H1 (cell line): ENCODE measurements at regions not wholly inside any gene's neighbourhood (a gene's known extent, or its start where the extent isn't known, plus 50 kb on each side); places are given as distances from the start of the nearest gene placed in this dataset.
A peak's percentile ranks its signal among the peaks of the same experiment; 100 is the strongest.

Experiments used
- CTCF ChIA-PET: fragments of 300-600 bp; sonication (Branson Sonifier 250); formaldehyde crosslinking; loops from one replicate; lab custom pipeline; 2021; ENCODE audit not compliant: partially characterized antibody; lab: Charles Lee
- POLR2A ChIA-PET: fragments of 300-600 bp; sonication (Branson Sonifier 250); formaldehyde crosslinking; loops from one replicate; lab custom pipeline; 2021; ENCODE audit warnings: inconsistent platforms; ENCODE audit not compliant: partially characterized antibody; lab: Charles Lee
- DNase-seq, 2 experiments: peaks; one replicate each; pipeline versions ENCODE4 v3.0.0 to v3.0.0-alpha.2; 2010 to 2022; ENCODE audit warnings: low spot score in 2 of 2, low read depth in 1 of 2, mixed read lengths in 1 of 2
- FAIRE-seq: peaks from 2 replicates; lab custom pipeline; 2011; peaks lifted over from hg19 to GRCh38; lab: Jason Lieb, UNC
- H2AFZ ChIP-seq: 2 replicates; pipeline ENCODE4 v1.8.1; 2012; ENCODE audit warnings: low read length, inconsistent platforms
- H2AK5ac ChIP-seq: 2 replicates; pipeline ENCODE4 v1.6.1; 2013; ENCODE audit warnings: low read depth, low read length
- H2BK120ac ChIP-seq: replicated peaks from 2 replicates; pipeline ENCODE3; 2013; ENCODE audit warnings: low read depth, low read length, inconsistent platforms
- H2BK12ac ChIP-seq: 2 replicates; pipeline ENCODE4 v1.6.1; 2013; ENCODE audit warnings: low read depth, low read length
- H2BK15ac ChIP-seq: 2 replicates; pipeline ENCODE4 v1.6.1; 2013; ENCODE audit warnings: low read length
- H2BK20ac ChIP-seq: 2 replicates; pipeline ENCODE4 v1.6.1; 2013; ENCODE audit warnings: low read length
- H2BK5ac ChIP-seq: 2 replicates; pipeline ENCODE4 v1.6.1; 2013; ENCODE audit warnings: low read depth, low read length
- H3K14ac ChIP-seq: 2 replicates; pipeline ENCODE4 v1.6.1; 2013; ENCODE audit warnings: inconsistent platforms; ENCODE audit not compliant: insufficient read length
- H3K18ac ChIP-seq: 2 replicates; pipeline ENCODE4 v1.6.1; 2013; ENCODE audit warnings: low read length; ENCODE audit errors: extremely low read depth
- H3K23ac ChIP-seq: 2 replicates; pipeline ENCODE4 v1.6.1; 2013; ENCODE audit warnings: inconsistent platforms; ENCODE audit not compliant: insufficient read length
- H3K23me2 ChIP-seq: 2 replicates; pipeline ENCODE4 v1.6.1; 2013; ENCODE audit warnings: low read depth, low read length
- H3K27ac ChIP-seq: 2 replicates; pipeline ENCODE4 v1.6.1; 2011; ENCODE audit warnings: low read depth, low read length, inconsistent platforms
- H3K27me3 ChIP-seq, 4 experiments: replicated peaks in 1 of 4; 1 replicate in 1 of 4; 2 replicates in 3 of 4; pipeline versions ENCODE4 v1.6.1 to v1.8.1; 2011 to 2013; ENCODE audit warnings: low read length in 3 of 4, mild to moderate bottlenecking in 3 of 4, inconsistent platforms in 2 of 4, mixed read lengths in 2 of 4, moderate library complexity in 1 of 4; ENCODE audit not compliant: control insufficient read depth in 3 of 4, insufficient read depth in 3 of 4; ENCODE audit errors: extremely low read depth in 1 of 4
- H3K36me3 ChIP-seq, 4 experiments: 2 replicates each; pipeline versions ENCODE4 v1.6.1 to v1.8.1; 2011 to 2013; ENCODE audit warnings: mild to moderate bottlenecking in 4 of 4, low read length in 3 of 4, moderate library complexity in 2 of 4, control low read depth in 1 of 4, inconsistent platforms in 1 of 4; ENCODE audit not compliant: insufficient read depth in 4 of 4, control insufficient read depth in 2 of 4
- H3K4ac ChIP-seq: replicated peaks from 2 replicates; pipeline ENCODE3; 2013; ENCODE audit warnings: low read length, low read depth, mixed read lengths, inconsistent platforms; ENCODE audit not compliant: insufficient read length
- H3K4me1 ChIP-seq, 4 experiments: replicated peaks in 1 of 4; 1 replicate in 1 of 4; 2 replicates in 3 of 4; pipeline versions ENCODE4 v1.6.1 to v1.8.1; 2011 to 2013; ENCODE audit warnings: low read length in 3 of 4, inconsistent platforms in 2 of 4, mixed read lengths in 1 of 4; ENCODE audit not compliant: insufficient read depth in 4 of 4, control insufficient read depth in 3 of 4
- H3K4me2 ChIP-seq, 2 experiments: 2 replicates each; pipeline versions ENCODE4 v1.6.1 to v1.8.1; 2011 to 2013; ENCODE audit warnings: low read depth in 2 of 2, low read length in 2 of 2, control low read depth in 1 of 2, inconsistent platforms in 1 of 2, mild to moderate bottlenecking in 1 of 2; ENCODE audit not compliant: insufficient read depth in 1 of 2
- H3K4me3 ChIP-seq, 4 experiments: fragments of 200-600, 300-600 bp in 1 of 4; sonication (generic), shearing (Covaris generic), sonication (Bioruptor Twin) in 1 of 4; 2 replicates each; pipeline versions ENCODE4 v1.5.1 to v1.8.1; 2011 to 2016; ENCODE audit warnings: low read length in 4 of 4, low read depth in 3 of 4, control low read depth in 2 of 4, inconsistent platforms in 2 of 4, mild to moderate bottlenecking in 2 of 4, mixed read lengths in 1 of 4, moderate library complexity in 1 of 4; ENCODE audit not compliant: insufficient read depth in 2 of 4; ENCODE audit errors: extremely low read depth in 1 of 4
- H3K56ac ChIP-seq: replicated peaks from 2 replicates; pipeline ENCODE3; 2013; ENCODE audit warnings: low read depth, mild to moderate bottlenecking, mixed read lengths, low read length, inconsistent platforms; ENCODE audit not compliant: insufficient read length
- H3K79me1 ChIP-seq: 2 replicates; pipeline ENCODE4 v1.6.1; 2013; ENCODE audit warnings: low read depth, low read length, control low read depth
- H3K79me2 ChIP-seq, 2 experiments: 2 replicates each; pipeline versions ENCODE4 v1.6.1 to v1.8.1; 2012 to 2013; ENCODE audit warnings: low read length in 2 of 2, mild to moderate bottlenecking in 2 of 2, inconsistent platforms in 1 of 2; ENCODE audit not compliant: insufficient read depth in 2 of 2, control insufficient read depth in 1 of 2
- H3K9ac ChIP-seq, 4 experiments: replicated peaks in 1 of 4; 1 replicate in 1 of 4; 2 replicates in 3 of 4; pipeline versions ENCODE4 v1.6.1 to v1.8.1; 2011 to 2013; ENCODE audit warnings: low read depth in 3 of 4, low read length in 3 of 4, control low read depth in 2 of 4, mild to moderate bottlenecking in 2 of 4, moderate library complexity in 2 of 4, inconsistent platforms in 1 of 4; ENCODE audit errors: extremely low read depth in 1 of 4
- H3K9me3 ChIP-seq, 2 experiments: 2 replicates each; pipeline versions ENCODE4 v1.6.1 to v1.8.1; 2012 to 2013; ENCODE audit warnings: mild to moderate bottlenecking in 2 of 2, moderate library complexity in 2 of 2, control low read depth in 1 of 2, inconsistent platforms in 1 of 2, low read depth in 1 of 2, low read length in 1 of 2, mixed read lengths in 1 of 2; ENCODE audit not compliant: insufficient read depth in 2 of 2
- H4K20me1 ChIP-seq, 2 experiments: replicated peaks in 1 of 2; 2 replicates each; pipeline versions ENCODE3 to v1.8.1; 2011 to 2013; ENCODE audit warnings: inconsistent platforms in 2 of 2, low read length in 2 of 2, mild to moderate bottlenecking in 1 of 2; ENCODE audit not compliant: insufficient read depth in 2 of 2, control insufficient read depth in 1 of 2
- H4K5ac ChIP-seq: 2 replicates; pipeline ENCODE4 v1.6.1; 2013; ENCODE audit warnings: low read length, low read depth, mixed read lengths, inconsistent platforms; ENCODE audit not compliant: insufficient read length
- H4K8ac ChIP-seq: 2 replicates; pipeline ENCODE4 v1.8.0; 2013; ENCODE audit warnings: mild to moderate bottlenecking, moderate library complexity, low read length, inconsistent platforms; ENCODE audit not compliant: insufficient read depth; ENCODE audit errors: extremely low read depth
- H4K91ac ChIP-seq: replicated peaks from 2 replicates; pipeline ENCODE3; 2013; ENCODE audit warnings: low read length, mixed read lengths, inconsistent platforms; ENCODE audit not compliant: insufficient read length
- JUN ChIP-seq: IDR thresholded peaks from 2 replicates; pipeline ENCODE4 v1.6.1; 2011; ENCODE audit warnings: low read depth, mild to moderate bottlenecking, improper control_type of control experiment, low read length
- KDM5A ChIP-seq: fragments of 200-600 bp; IDR thresholded peaks from 2 replicates; pipeline ENCODE4 v1.7.1; 2012; ENCODE audit warnings: mild to moderate bottlenecking, low read length, inconsistent platforms, mixed read lengths
- POU5F1 ChIP-seq: IDR thresholded peaks from 2 replicates; pipeline ENCODE4 v1.6.1; 2011; ENCODE audit warnings: low read depth, mild to moderate bottlenecking, low read length, moderate library complexity
- SIRT6 ChIP-seq: IDR thresholded peaks from one replicate; pipeline ENCODE4 v1.7.1; 2012; ENCODE audit warnings: low read length, inconsistent platforms
- SP2 ChIP-seq: IDR thresholded peaks from 2 replicates; pipeline ENCODE4 v1.6.1; 2012; ENCODE audit warnings: mild to moderate bottlenecking, low read length, inconsistent platforms
- TCF12 ChIP-seq: IDR thresholded peaks from 2 replicates; pipeline ENCODE4 v1.6.1; 2011; ENCODE audit warnings: low read depth, mild to moderate bottlenecking, low read length
- WGBS, 2 experiments: shearing (Covaris generic) in 1 of 2; methylation state at CpG; one replicate each; pipeline versions ENCODE4 v1.1.6 to v1.1.7; 2013 to 2015; ENCODE audit warnings: low lambda C conversion rate in 2 of 2, mixed read lengths in 2 of 2, inconsistent platforms in 1 of 2, low coverage in 1 of 2, missing lambda C conversion rate in 1 of 2; ENCODE audit not compliant: insufficient replicate concordance in 2 of 2, insufficient coverage in 1 of 2, insufficient read length in 1 of 2; ENCODE audit errors: extremely low coverage in 1 of 2, missing lambda C conversion rate in 1 of 2; 5-methylcytosine and 5-hydroxymethylcytosine counted together

DNA sequence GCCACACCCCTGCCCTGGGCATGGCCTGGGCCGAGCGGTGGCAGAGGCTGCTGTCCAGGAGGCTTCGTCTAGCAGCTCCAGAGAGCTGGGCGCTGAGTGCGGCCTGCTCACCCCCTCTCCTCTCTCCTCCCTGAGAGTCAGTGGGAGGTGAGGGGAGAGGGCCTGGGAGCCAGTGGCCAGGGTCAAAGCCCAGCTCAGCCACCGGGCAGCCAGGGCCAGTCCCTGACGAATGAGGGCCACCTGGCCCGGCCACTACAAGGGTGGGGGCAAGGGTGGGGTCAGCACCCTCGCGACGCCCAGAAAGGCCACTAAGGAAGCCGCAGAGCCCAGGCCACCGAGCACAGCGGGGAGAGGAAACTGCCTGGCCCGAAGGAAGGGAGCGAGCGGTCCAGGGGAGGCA, 131.7 kb downstream of the FAM53A start:
- Histone ChIP-seq H3K56ac (no peak overlapping the region), H3K14ac (no peak overlapping the region), H3K18ac (no peak overlapping the region), H3K4ac (no peak overlapping the region), H2BK20ac (no peak overlapping the region), H3K9ac (no peak overlapping the region), H2BK12ac (no peak overlapping the region), H3K4me1 (no peaks in the 10 kb centered on the region), H2AFZ (no peak overlapping the region), H2BK15ac (no peak overlapping the region), H2BK5ac (no peak overlapping the region), H3K27ac (no peak overlapping the region), H3K4me2 (no peak overlapping the region), H4K91ac (no peak overlapping the region), H3K79me2 (no peaks in the 10 kb centered on the region), H4K5ac (no peak overlapping the region), H4K20me1 (no peaks in the 10 kb centered on the region), H3K36me3 (no peaks in the 10 kb centered on the region), H2BK120ac (no peak overlapping the region), H2AK5ac (no peak overlapping the region), H4K8ac (0 out of 2 replicates have a peak overlapping the region, but pooled peaks have one; percentile 79), H3K79me1 (no peaks in the 10 kb centered on the region), H3K9me3 (no peaks in the 10 kb centered on the region; a peak in 1 of 4 replicates), H3K4me3 (no peak overlapping the region), H3K27me3 (peaks cover 0 to 3% (median 2%) of the 10 kb centered on the region in 4 experiments; a peak in 2 of 7 replicates), H3K23me2 (no peaks in the 10 kb centered on the region), H3K23ac (no peak overlapping the region)
- TF ChIP-seq JUN (no peak), TCF12 (no peak), KDM5A (no peak), SP2 (no peak), POU5F1 (no peak), SIRT6 (no peak)
- CTCF ChIA-PET, result interaction anchor here (0.7 to 6.6 kb wide), 5 partner anchors 17 to 196 kb away, joined by 3 to 49 read pairs (median 3); no protein-coding TSS in a partner anchor
- POLR2A ChIA-PET, result interaction anchor here (1.2 to 1.9 kb wide), 2 partner anchors 10 to 160 kb away, joined by 6 to 7 read pairs; partner anchors contain the start of gene SLBP
- FAIRE-seq (no peak), DNase-seq (no peak)
- 100% methylated on average over 2 of the region's 17 CpGs; no CpG with 5 or more reads in 1 of the 2 experiments for WGBS, 2 experiments
